HepG2 (cell line): ENCODE measurements at regions not wholly inside any gene's neighbourhood (a gene's known extent, or its start where the extent isn't known, plus 50 kb on each side); places are given as distances from the start of the nearest gene placed in this dataset.

Experiments
- PRPF4 ChIP-seq: fragments of 200-400 bp; formaldehyde crosslinking; IDR thresholded peaks from 2 replicates; pipeline ENCODE4 v1.6.1; 2016; ENCODE audit warnings: low read length, low read depth; ENCODE audit not compliant: poor library complexity, severe bottlenecking
- SP2 ChIP-seq: sonication (generic); formaldehyde crosslinking; IDR thresholded peaks from 2 replicates; pipeline ENCODE4 v1.5.1; 2020; ENCODE audit warnings: mild to moderate bottlenecking, missing genetic modification reagents
- TAF1 ChIP-seq: sonication (generic); formaldehyde crosslinking; IDR thresholded peaks from 2 replicates; pipeline ENCODE4 v1.4.0; 2020; ENCODE audit warnings: missing genetic modification reagents
- TARDBP ChIP-seq: sonication (generic); formaldehyde crosslinking; IDR thresholded peaks from 2 replicates; pipeline ENCODE4 v1.8.0; 2022; ENCODE audit warnings: mild to moderate bottlenecking, missing genetic modification reagents
- TF ChIP-seq, protein P1 (sequence below): conservative IDR thresholded peaks from 2 replicates; pipeline ENCODE4 v1.6.1; 2018; ENCODE audit warnings: missing genetic modification reagents

GRCh38 chr6:12391472-12391871, 101.3 kb downstream of the EDN1 start:
- no peak for TF ChIP-seq PRPF4
- TF ChIP-seq TARDBP (CRISPR knock-in tag) = no peak
- TF ChIP-seq TAF1 = no peak
- TF ChIP-seq SP2 (CRISPR knock-in tag) = no peak
- TF ChIP-seq, protein P1, sequence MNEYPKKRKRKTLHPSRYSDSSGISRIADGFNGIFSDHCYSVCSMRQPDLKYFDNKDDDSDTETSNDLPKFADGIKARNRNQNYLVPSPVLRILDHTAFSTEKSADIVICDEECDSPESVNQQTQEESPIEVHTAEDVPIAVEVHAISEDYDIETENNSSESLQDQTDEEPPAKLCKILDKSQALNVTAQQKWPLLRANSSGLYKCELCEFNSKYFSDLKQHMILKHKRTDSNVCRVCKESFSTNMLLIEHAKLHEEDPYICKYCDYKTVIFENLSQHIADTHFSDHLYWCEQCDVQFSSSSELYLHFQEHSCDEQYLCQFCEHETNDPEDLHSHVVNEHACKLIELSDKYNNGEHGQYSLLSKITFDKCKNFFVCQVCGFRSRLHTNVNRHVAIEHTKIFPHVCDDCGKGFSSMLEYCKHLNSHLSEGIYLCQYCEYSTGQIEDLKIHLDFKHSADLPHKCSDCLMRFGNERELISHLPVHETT (CRISPR knock-in tag) = no peak
